DMS153 (cell line): ENCODE measurements at regions not wholly inside any gene's neighbourhood (a gene's known extent, or its start where the extent isn't known, plus 50 kb on each side); places are given as distances from the start of the nearest gene placed in this dataset.
"Not testable (repeated sequence)": the region's sequence is repeated elsewhere in the genome, so short reads cannot be mapped to it uniquely, and the experiment has no call there.

ENCODE experiments used
- DNase-seq: peaks from one replicate; lab custom pipeline; 2025; lab: John Stamatoyannopoulos, UW

DNA sequence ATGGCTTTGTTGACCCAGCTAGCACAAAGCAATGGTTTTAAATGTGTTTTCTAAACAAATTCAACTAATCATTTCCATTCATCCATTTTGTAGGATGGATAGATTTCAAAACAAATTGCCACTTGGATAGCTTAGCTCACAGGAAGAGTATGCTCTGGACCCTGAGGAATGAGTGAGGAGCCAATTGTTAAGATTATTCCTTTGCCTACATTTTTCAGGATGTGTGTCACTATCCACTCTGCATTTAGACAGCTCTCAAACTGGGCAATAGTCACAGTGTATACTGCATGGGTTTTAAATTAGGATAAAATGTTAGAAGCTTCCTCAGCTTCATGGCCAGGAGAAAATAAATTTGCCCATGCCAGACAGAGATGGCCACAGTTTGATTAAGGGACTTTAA is 605.6 kb upstream of the TEX47 start:
- DNase-seq: no peak

DNA sequence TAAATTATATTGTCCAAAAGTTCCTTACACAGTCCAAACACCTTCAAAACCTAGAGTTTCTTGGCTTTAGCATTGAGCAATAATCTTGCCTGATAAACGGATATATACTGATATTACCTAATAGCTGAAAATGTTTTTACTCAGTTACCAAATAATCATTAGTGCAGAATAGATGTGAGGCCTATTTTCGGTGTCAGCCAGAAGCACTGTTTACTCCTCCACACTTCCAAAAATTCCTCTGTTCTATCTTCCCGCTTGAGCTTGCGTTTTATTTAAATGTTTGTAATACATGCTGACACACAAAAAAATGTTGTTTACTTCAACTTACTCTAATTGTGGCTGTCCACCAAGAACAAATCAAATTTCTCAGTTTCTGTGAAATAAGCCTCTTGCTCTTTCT is 606.2 kb upstream of the TEX47 start:
- no peak for DNase-seq

DNA sequence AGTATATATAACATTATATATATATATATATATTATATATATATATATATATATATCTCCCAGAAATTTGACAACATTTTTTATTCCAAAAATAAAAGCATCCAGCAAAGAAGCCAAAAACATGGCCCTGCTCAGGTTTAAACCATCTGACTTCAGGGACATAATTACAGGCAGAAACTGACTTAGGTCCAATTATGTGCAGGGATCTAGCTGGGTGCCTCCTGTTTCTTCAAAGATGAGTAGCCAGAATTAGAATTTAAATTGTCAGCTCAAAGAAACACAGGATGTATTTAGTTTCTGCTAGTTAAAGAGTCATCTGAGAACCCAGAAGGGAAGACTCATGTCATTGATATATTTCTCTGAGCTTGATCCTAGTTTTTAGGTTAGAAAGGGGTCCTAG is 656.4 kb upstream of the TEX47 start:
- no peak for DNase-seq

DNA sequence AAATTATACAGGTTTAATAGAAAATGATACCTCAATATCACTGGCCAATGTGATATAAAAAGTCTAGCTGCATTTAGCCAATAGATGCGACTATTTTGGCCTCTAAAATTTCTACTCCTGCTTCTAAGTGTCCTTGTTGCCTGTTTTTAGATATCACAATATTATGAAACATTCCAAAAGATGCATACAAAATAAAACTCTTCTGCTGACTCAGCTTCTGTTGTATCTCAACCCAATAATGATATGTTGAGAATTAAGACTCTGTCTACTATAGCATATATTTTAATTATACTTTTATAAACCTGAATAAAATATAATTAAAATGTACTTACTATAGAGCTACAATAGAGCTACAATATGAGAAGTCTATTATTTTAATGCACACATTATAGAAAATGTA is 661.0 kb upstream of the TEX47 start:
- no peak for DNase-seq

DNA sequence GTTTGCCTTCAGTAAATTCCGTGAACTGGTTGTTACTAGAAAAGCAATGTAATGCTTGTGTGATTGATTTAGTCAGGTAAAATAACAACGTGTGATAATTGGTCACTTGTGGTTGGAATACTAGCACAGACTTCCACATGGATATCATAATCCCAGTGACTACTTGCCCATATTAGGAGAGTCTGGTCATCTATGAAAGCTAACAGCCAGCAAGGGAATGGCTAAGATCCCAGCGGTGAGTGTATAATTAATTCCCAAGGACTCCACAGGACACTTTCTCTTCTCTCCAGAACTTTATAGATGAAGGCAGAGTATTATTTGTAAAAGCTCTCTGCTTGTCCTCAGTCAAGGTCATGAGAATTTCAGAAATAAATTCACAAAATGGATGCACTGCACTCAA is 662.6 kb upstream of the TEX47 start:
- no peak for DNase-seq

DNA sequence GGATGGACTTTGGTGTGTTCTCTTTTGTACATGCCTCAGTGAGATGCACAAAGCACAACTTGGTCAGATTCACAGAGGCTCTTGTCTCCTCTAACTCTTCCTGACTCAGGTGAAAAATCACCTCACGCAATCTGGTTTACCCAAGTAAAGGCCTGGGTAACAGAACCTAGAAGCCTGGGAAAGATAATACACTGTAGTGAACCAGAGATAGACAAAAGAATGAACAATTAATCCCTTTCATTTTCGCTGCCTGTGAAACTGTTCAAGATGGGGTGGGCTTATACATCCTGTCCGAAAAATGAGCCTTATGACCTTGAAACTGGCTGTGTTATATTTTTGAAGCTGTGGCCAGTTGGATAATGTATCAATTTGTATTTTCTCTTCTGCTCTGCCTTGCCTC is 678.9 kb upstream of the TEX47 start:
- no peak for DNase-seq

DNA sequence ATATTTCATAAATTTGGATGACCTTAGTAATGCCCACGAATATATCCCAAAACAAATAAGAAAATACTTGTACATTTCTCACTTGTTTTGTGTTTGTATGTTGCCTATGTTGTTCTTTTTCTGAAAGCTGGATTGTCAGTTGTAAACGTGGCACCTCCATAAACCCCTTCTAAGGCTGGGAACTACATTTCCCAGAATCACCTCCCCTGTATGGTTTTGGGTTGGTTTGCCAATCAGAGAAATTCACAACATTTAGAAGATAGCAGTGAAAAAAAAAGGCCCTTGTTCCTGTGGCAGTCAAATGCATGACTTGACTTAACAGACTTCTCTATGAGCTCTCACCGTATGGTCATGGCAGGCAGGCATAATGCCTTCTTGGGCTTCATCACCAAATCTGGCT is 676.3 kb upstream of the STEAP1 start:
- DNase-seq: no peak

DNA sequence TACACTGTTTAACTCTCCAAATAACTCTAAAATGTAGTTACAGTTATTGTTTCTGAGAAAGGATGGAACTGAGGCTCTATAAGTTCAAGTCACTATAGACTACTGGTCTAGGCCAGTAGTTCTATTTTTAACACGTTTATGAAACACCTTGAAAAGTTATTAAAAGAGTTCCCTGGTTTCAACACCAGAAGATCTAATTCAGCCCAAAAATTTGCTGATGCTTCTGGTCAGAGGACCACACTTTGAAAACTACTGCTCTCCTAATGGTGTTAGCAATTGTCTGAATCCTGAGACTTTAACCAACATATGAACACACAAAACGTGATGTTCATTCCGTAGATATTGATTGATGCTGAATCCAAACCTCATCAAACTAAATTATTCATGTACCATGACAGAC is 658.6 kb upstream of the STEAP1 start:
- no peak for DNase-seq

DNA sequence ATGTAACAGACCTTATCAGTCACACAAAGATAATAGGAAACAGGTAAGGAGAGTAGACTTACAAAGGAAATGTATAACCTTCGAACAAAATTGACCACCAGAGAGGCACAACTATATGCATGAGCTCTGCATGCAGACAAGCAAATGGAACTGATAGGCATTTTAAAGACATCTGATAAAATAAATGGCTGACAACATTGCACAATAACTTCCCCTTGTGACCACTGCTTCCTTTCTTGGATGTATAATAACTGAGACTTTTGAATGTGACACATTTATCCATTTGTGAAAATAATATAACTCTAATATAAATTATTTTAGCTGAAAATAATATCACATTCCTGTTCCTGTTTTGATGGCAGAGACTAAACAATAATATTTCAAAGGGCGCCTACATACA is 654.2 kb upstream of the STEAP1 start:
- no peak for DNase-seq

DNA sequence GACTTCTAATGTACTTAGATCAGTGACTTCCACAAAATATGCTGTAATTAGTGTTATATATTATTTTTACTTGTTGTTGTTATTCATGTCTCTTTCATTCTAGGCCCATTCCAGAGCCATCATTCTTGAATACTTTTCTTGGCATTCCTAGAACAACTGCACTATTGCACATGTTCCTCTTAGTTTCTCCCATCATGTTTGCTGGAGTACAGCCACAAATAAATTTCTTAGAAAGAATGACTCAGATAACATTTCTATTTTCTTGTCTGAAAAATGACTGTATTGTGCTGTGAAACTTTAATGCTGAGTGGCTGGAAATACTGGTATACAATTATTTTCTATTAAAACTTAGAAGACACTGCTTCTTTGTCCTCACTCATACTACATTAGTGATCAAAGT is 651.0 kb upstream of the STEAP1 start:
- DNase-seq: no peak

DNA sequence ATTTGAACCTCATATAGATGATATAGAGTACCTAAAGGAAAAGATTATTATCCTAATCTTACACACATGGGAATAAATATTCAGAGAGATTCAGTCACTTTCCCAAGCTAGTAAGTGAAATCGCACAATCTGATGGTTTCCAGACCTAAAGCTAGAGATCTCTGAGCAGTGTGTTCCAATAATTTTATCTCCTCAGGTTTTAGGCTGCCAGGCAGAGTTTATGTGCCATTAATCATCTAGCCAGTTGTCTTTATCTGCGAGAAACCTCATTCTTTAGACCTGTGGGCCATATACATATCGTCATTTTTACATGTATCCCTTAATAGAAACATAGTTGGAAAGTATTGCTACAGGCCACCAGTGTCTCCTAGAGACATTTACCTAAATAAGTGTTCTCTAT is 647.2 kb upstream of the STEAP1 start:
- no peak for DNase-seq

DNA sequence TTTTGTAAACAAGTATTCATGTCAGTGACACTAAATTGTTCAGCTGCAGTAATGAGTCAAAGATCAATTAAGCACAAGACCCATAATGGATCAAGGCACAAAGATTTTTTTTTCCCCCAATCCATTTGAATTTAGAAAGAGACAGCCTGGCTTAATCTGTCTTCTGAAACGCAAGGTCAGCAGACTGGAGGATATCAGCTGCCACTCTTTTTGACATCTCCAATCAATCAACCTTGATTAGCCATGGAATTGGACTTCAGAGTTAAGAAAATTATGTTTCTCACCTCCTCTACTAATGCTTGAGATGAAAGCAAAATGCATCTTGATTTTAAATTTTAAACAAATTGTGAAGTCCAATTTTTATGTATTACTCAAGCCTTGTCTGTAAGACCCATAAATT is 642.4 kb upstream of the STEAP1 start:
- no peak for DNase-seq

DNA sequence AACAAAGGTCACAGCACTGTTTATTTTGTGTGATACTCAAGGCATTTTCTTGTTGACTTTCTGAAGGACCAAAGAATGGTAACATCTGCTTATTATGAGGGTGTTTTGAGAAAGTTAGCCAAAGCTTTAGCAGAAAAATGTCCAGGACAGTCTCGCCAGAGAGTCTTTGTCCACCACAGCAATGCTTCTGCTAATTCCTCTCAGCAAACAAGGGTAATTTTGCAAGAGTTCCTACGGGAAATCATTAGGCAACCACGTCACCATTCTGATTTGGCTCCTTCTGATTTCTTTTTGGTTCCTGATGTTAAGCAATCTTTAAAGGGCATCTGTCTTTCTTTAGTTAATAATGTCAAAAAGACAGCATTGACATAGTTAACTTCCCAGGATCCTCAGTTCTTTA is 639.3 kb upstream of the STEAP1 start:
- no peak for DNase-seq

DNA sequence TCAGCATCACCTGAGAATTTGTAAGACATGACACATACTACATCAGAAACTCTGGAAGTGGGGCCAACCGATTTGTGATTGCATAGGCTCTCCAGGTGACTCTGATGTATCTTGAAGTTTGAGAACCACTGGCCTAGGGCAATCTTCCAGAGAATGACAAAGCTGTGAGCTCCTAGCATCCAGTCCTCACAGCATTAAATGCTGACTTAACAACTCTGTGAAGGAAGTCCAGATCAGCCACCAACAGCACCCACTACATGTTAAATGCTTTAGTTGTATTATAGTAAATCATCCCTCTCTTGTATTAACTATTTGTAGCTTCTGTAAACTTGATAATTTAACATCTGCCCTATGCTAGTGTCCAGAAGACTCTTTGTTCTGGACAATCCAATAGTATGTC is 636.5 kb upstream of the STEAP1 start:
- no peak for DNase-seq

DNA sequence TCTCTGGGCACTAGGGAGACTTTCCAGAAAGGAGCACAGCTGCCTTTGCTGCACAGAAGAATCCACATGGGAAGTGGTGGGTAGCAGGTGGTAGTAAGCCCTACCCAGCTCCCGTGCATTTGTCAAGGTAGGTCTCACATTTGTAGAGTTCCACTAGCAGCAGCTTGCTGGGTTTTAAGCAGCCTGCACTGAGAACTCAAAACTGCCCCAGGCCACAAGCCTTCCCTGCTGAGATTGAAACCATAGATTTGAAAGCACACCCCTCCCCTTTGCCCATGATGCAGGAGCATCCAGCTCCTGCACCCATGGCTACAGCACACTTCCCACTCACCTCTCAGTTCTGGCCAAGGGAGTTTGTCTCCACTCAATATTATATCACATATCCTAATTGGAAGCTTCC is 604.5 kb upstream of the STEAP1 start:
- DNase-seq: no peak

DNA sequence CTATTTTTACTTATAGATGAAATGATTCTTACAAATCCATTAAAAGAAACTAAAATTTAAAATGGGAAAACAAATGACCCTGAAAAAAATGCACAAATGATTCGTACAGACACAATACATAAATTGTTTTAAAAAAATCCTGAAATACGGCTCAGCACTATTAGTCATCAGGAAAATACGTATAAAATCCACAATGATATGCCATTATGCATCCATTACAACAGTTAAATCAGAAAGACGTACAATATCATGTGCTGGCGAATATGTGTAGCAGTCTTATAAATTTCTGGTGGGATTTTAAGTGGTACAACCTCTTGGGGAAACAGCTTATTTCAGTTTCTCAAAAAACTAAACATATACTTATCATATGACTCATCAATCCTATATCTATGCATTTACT is 600.1 kb upstream of the STEAP1 start:
- no peak for DNase-seq

DNA sequence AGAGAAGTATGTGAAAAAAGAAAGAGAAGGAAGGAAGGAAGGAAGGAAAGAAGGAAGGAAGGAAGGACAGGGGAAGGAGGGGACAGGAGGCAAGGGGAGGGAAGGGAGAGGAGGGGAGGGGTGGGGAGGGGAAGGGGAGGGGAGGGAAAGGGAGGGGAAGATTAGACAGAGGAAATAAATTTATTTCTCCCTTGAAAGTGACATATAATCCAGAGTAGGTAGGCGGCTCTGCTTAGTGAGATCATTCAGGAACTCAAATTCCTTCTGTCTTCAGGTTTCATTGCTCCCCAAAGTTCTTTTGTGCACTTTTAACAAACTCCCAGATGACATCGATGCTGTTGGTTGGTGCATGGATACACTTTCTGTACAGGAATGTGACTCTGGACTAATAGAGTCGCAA is 594.7 kb upstream of the STEAP1 start:
- no peak for DNase-seq

DNA sequence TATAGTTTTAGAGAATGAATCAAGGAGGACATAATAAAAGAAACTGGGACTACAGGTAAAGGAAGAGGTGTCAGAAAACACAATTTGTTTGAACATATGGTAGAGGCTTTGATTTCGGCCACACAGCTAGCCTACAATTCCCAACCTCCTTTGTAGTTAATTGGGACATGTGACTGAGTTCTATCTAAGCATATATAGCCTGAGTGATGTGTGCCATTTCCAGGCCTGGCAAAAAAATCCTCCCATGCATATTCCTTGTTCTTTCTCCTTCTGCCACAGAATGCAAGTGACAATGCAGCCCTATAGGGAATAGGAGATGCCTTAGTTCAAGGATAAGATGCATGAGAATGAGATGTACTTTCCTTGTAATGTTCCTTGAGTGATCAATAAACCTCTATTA is 590.7 kb upstream of the STEAP1 start:
- no peak for DNase-seq

DNA sequence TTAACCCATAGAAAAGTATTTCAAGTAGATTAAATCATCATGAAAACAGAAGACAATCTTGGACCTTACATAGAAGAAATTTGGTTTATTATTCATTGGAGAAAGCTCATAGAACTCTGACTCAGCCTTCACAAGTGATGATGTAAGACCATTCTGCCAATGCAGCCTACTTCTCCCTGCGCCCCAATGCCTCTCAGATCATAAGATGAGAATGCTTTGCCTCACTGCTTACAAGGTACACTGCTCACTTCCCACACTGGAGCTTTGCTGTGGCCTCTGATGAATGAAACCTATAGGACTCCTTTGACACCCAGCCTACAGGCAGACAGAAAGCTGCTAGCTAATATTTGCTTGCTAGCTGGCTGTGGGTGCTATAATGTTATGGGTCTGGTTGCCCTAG is 569.4 kb upstream of the STEAP1 start:
- no peak for DNase-seq

DNA sequence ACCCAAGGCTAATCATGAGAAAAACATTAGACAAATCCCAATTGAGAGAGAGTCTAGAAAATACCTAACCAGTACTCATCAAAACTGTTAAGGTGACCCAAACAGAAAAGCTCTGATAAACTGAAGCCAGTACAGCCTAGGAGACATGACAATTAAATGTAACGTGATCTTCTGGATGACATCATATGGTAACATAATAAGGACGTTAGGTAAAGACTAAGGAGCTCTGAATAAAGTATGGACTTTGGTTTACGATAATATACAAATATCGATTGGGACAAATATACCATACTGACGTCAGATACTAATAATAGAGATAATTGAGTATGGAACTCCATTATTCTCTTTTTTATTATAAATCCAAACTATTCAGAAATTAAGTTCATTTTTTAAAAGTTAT is 561.1 kb upstream of the STEAP1 start:
- no peak for DNase-seq

DNA sequence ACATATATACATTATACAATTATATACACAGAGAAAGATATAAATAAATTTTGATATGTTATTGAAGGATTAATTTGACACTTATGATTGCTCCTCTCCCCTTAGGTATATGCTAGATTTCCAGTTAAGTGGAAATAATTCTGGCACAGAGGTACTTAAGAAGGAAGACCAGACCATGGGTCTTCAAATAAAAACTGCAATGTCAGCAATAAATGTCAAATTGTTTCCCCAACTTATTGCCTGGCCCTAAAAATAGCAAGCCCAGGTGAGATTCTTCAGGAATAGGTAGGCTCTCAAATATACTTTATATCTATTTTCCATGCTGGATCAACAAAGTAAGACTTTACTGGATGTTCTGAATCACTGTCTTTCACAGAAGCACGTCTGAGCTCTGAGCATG is 551.3 kb upstream of the STEAP1 start:
- no peak for DNase-seq

DNA sequence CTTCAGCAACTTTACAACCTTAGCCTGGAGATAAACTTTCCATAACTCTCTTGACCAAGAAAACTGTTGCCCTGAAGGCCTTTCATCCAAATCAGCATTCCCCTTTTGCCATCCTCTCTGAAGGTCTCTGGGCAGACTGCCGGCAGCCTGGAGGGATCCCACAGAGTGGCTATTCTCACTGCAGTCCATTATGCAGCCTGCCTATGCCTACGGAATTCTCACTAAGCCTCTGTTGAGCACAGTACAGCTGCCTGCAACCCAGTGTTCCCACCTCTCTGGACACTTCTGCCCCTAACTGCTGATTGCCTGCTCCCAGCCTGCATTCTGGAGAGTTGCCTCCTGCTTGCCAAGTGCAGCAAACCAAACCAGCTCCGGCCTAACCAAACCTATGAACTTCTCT is 548.9 kb upstream of the STEAP1 start:
- no peak for DNase-seq

DNA sequence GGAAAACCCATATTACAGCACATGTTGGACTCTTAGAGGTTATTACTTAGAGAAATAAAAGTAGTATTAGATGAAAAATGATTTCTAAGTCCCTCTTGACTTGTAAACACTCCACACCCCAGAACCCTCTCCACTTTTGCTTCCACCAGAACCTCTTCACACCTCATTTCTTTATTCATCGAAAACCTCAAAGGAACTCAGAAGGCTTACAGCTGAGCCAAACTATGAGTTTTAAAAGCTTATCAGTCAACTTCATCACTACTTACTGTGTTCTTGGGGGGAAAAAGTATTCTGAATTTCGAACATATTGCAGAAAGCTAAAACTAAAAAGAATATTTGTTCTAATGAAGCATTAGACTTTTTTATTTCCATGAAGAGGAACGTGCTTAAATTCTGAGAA is 547.8 kb upstream of the STEAP1 start:
- DNase-seq: no peak

DNA sequence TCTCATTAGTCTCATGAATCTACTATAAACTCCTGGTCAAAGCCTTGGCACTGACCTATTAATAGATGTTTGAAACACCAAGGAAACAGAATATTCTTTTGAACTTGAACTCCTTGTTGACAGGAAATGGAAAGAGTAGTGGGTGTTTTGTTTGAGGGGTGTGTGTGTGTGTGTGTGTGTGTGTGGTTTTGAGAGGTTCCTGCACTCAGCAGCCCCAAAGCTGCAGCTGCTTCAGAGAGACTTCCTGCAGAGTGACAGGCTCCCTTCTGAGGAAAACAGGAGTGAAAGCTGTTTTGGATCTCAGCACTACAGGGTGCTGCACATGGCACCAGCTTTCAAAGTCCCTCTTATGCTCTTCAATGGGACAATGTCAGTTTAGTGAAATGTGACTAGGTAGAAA is 546.5 kb upstream of the STEAP1 start:
- peak; percentile 16 for DNase-seq

DNA sequence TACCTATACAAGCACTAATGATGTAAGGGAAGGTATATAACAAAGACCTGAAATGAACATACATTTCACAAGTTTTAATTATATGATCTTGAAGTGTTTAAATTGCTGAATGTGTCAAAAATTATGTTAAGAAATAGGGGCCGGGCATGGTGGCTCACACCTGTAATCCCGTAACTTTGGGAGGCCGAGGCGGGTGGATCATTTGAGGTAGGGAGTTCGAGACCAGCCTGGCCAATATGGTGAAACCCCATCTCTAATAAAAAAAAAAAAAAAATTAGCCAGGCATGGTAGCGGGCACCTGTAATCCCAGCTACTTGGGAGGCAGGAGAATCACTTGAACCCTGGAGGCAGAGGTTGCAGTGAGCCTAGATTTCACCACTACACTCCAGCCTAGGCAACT is 537.4 kb upstream of the STEAP1 start:
- not testable (repeated sequence) for DNase-seq

DNA sequence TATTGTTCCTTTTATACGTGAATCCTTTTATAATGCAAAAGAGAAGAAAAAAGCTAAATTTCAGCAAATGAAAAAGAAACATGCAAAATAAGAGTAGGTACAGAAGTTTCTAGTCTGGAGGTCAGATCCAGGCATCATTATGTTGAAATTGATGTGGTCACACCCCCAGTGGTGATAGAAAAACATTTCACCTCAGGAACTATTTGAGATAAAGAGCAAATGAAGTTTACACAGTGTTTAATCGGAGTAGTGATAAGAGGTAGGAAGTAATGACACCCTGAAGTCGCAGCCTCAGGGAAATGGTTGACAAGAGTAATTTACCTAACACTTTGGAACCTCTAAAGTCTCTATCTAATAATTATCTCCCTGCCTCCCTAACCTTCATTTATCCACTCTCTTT is 536.0 kb upstream of the STEAP1 start:
- DNase-seq: peak; percentile 12
